Astrocyte (in vitro differentiated cells and primary cell): ENCODE measurements at regions not wholly inside any gene's neighbourhood (a gene's known extent, or its start where the extent isn't known, plus 50 kb on each side); places are given as distances from the start of the nearest gene placed in this dataset.

ENCODE experiments used
- DNase-seq: peaks from one replicate; pipeline ENCODE4 v3.0.0-alpha.2; 2010; ENCODE audit warnings: low read depth
- FAIRE-seq: peaks from 2 replicates; lab custom pipeline; 2011; peaks lifted over from hg19 to GRCh38; lab: Jason Lieb, UNC
- H2AFZ ChIP-seq: 2 replicates; pipeline ENCODE4 v1.6.0; 2012; ENCODE audit warnings: low read depth, low read length, inconsistent platforms
- H3K27ac ChIP-seq: 2 replicates; pipeline ENCODE4 v1.5.1; 2011; ENCODE audit warnings: low read depth, low read length, inconsistent platforms
- H3K27me3 ChIP-seq: 2 replicates; pipeline ENCODE4 v1.6.0; 2011; ENCODE audit warnings: low read length, inconsistent platforms; ENCODE audit not compliant: insufficient read depth
- H3K36me3 ChIP-seq: 2 replicates; pipeline ENCODE4 v1.5.1; 2011; ENCODE audit warnings: low read length, inconsistent platforms; ENCODE audit not compliant: insufficient read depth
- H3K4me1 ChIP-seq: 2 replicates; pipeline ENCODE4 v1.5.1; 2011; ENCODE audit warnings: low read length, inconsistent platforms; ENCODE audit not compliant: insufficient read depth
- H3K4me2 ChIP-seq: 2 replicates; pipeline ENCODE4 v1.6.0; 2012; ENCODE audit warnings: low read length, inconsistent platforms
- H3K4me3 ChIP-seq: 2 replicates; pipeline ENCODE4 v1.5.1; 2011; ENCODE audit warnings: low read depth, mild to moderate bottlenecking, low read length, inconsistent platforms; ENCODE audit not compliant: insufficient read depth
- H3K79me2 ChIP-seq: 2 replicates; pipeline ENCODE4 v1.6.0; 2012; ENCODE audit warnings: mild to moderate bottlenecking, low read length, inconsistent platforms; ENCODE audit not compliant: insufficient read depth
- H3K9ac ChIP-seq: 2 replicates; pipeline ENCODE4 v1.6.0; 2012; ENCODE audit warnings: mild to moderate bottlenecking, low read length, inconsistent platforms
- H3K9me3 ChIP-seq: 2 replicates; pipeline ENCODE4 v1.5.1; 2012; ENCODE audit warnings: low read depth, mild to moderate bottlenecking, low read length, inconsistent platforms; ENCODE audit not compliant: insufficient read depth
- H4K20me1 ChIP-seq: 2 replicates; pipeline ENCODE4 v1.6.0; 2012; ENCODE audit warnings: low read length, inconsistent platforms; ENCODE audit not compliant: insufficient read depth
- H3K27ac Mint-ChIP-seq: one replicate; pipeline ENCODE4 v1.8.0; 2021; ENCODE audit warnings: mild to moderate bottlenecking, mixed read lengths; ENCODE audit not compliant: unreplicated experiment
- H3K27me3 Mint-ChIP-seq: one replicate; pipeline ENCODE4 v1.8.0; 2021; ENCODE audit warnings: low read depth, mixed read lengths; ENCODE audit not compliant: unreplicated experiment
- H3K36me3 Mint-ChIP-seq: one replicate; pipeline ENCODE4 v1.8.0; 2021; ENCODE audit warnings: low read depth, mixed read lengths; ENCODE audit not compliant: unreplicated experiment
- H3K4me1 Mint-ChIP-seq: one replicate; pipeline ENCODE4 v1.8.0; 2021; ENCODE audit warnings: low read depth, mixed read lengths; ENCODE audit not compliant: unreplicated experiment
- H3K4me3 Mint-ChIP-seq: one replicate; pipeline ENCODE4 v1.8.0; 2021; ENCODE audit warnings: mild to moderate bottlenecking, moderate library complexity, mixed read lengths; ENCODE audit not compliant: unreplicated experiment
- H3K9me3 Mint-ChIP-seq: one replicate; pipeline ENCODE4 v1.8.0; 2021; ENCODE audit warnings: mild to moderate bottlenecking, mixed read lengths; ENCODE audit not compliant: unreplicated experiment
- CTCF ChIP-seq: IDR thresholded peaks from 2 replicates; pipeline ENCODE4 v1.5.1; 2011; ENCODE audit warnings: low read depth, mild to moderate bottlenecking, inconsistent platforms, low read length, moderate library complexity; ENCODE audit not compliant: insufficient read depth
- EZH2 ChIP-seq: IDR thresholded peaks from 2 replicates; pipeline ENCODE4 v1.6.1; 2012; ENCODE audit warnings: mild to moderate bottlenecking, low read length, inconsistent platforms; ENCODE audit not compliant: insufficient read depth

- Mint-ChIP-seq H3K36me3 (no peaks in the 10 kb centered on the region), H3K27me3 (no peaks in the 10 kb centered on the region), H3K27ac (no peak overlapping the region), H3K4me3 (no peak overlapping the region), H3K4me1 (no peaks in the 10 kb centered on the region), H3K9me3 (peaks cover 6% of the 10 kb centered on the region)
- H3K36me3 ChIP-seq, result no peaks in the 10 kb centered on the region
- DNase-seq (no peak), FAIRE-seq (no peak)
- H3K79me2 ChIP-seq, result no peaks in the 10 kb centered on the region
- no peak overlapping the region for H3K4me2 ChIP-seq
- TF ChIP-seq EZH2 (no peak), CTCF (no peak)
- H3K27me3 ChIP-seq, result no peaks in the 10 kb centered on the region
- no peaks in the 10 kb centered on the region for H4K20me1 ChIP-seq
- no peak overlapping the region for H3K27ac ChIP-seq
- no peaks in the 10 kb centered on the region for H3K9me3 ChIP-seq
- no peaks in the 10 kb centered on the region for H3K4me1 ChIP-seq
- H3K9ac ChIP-seq, result no peak overlapping the region
- no peak overlapping the region for H2AFZ ChIP-seq
- H3K4me3 ChIP-seq, result no peak overlapping the region
These were observed 629.0 kb upstream of the NXPH2 start for GRCh38 chr2:139409212-139409611.

GRCh38 chr2:139403948-139404347 lies 623.8 kb upstream of the NXPH2 start:
- FAIRE-seq, result no peak
- Mint-ChIP-seq H3K36me3 (no peaks in the 10 kb centered on the region), H3K27ac (no peak overlapping the region), H3K4me1 (no peaks in the 10 kb centered on the region), H3K27me3 (no peaks in the 10 kb centered on the region), H3K4me3 (no peak overlapping the region), H3K9me3 (peaks cover 4% of the 10 kb centered on the region)
- Histone ChIP-seq H2AFZ (no peak overlapping the region), H3K4me3 (no peak overlapping the region), H3K4me2 (no peak overlapping the region), H3K9me3 (no peaks in the 10 kb centered on the region), H3K27ac (no peak overlapping the region), H3K79me2 (no peaks in the 10 kb centered on the region), H3K4me1 (no peaks in the 10 kb centered on the region), H3K9ac (no peak overlapping the region), H3K27me3 (no peaks in the 10 kb centered on the region), H3K36me3 (no peaks in the 10 kb centered on the region), H4K20me1 (no peaks in the 10 kb centered on the region)
- TF ChIP-seq EZH2 (no peak), CTCF (no peak)
- no peak for DNase-seq

GRCh38 chr2:139394801-139395200 lies 614.6 kb upstream of the NXPH2 start:
- no peak overlapping the region for H3K4me3 ChIP-seq
- no peak overlapping the region for H3K4me3 Mint-ChIP-seq
- TF ChIP-seq EZH2 (no peak), CTCF (no peak)
- no peak overlapping the region for H3K4me2 ChIP-seq
- H3K9me3 Mint-ChIP-seq, result no peaks in the 10 kb centered on the region
- H3K9ac ChIP-seq, result no peak overlapping the region
- no peaks in the 10 kb centered on the region for H3K79me2 ChIP-seq
- no peak for DNase-seq
- H3K4me1 Mint-ChIP-seq, result no peaks in the 10 kb centered on the region
- no peaks in the 10 kb centered on the region for H3K27me3 Mint-ChIP-seq
- no peaks in the 10 kb centered on the region for H3K27me3 ChIP-seq
- H4K20me1 ChIP-seq, result no peaks in the 10 kb centered on the region
- no peak overlapping the region for H2AFZ ChIP-seq
- H3K4me1 ChIP-seq, result no peaks in the 10 kb centered on the region
- no peaks in the 10 kb centered on the region for H3K9me3 ChIP-seq
- H3K27ac Mint-ChIP-seq, result no peak overlapping the region
- H3K36me3 Mint-ChIP-seq, result no peaks in the 10 kb centered on the region
- H3K36me3 ChIP-seq, result no peaks in the 10 kb centered on the region
- no peak for FAIRE-seq
- H3K27ac ChIP-seq, result no peak overlapping the region
